Transverse colon (tissue), 3 donors: ENCODE measurements at regions not wholly inside any gene's neighbourhood (a gene's known extent, or its start where the extent isn't known, plus 50 kb on each side); places are given as distances from the start of the nearest gene placed in this dataset.

Source experiments
- POLR2A ChIP-seq: fragments of 450-650 bp; IDR thresholded peaks from one replicate; pipeline ENCODE4 v1.6.1; 2016; ENCODE audit warnings: antibody characterized with exemption, mild to moderate bottlenecking, moderate library complexity
- TF ChIP-seq, protein P1 (sequence below), 5 experiments: fragments of 200-600 bp in 3 of 5; fragments of 450-650 bp in 2 of 5; sonication (generic) in 3 of 5; IDR thresholded peaks; 1 replicate in 2 of 5; 2 replicates in 3 of 5; pipeline ENCODE4 v1.5.1; 2016 to 2017; ENCODE audit warnings: antibody characterized with exemption in 5 of 5, inconsistent platforms in 3 of 5, mild to moderate bottlenecking in 2 of 5, moderate library complexity in 1 of 5

DNA sequence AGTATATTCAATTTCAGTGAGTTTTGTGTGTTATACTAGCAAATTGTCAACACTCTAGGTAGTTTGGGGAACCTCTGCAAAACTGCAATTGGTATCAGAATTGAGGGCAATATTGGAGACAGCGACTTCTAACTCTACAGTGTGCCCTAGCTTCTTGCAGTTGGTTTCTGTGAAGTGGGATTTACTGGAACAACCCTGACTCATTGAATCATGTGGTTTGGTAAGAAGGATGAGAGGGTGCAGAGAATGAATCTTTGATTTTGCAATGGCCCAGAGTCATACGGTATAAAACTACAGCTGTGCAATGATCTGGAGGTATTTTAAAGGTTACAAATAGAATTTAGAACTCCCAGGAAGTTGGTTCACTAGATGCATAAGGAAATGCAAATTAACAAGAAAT lies 129.1 kb upstream of the PPP1R3A start:
- TF ChIP-seq POLR2A, result no peak
- TF ChIP-seq, protein P1, sequence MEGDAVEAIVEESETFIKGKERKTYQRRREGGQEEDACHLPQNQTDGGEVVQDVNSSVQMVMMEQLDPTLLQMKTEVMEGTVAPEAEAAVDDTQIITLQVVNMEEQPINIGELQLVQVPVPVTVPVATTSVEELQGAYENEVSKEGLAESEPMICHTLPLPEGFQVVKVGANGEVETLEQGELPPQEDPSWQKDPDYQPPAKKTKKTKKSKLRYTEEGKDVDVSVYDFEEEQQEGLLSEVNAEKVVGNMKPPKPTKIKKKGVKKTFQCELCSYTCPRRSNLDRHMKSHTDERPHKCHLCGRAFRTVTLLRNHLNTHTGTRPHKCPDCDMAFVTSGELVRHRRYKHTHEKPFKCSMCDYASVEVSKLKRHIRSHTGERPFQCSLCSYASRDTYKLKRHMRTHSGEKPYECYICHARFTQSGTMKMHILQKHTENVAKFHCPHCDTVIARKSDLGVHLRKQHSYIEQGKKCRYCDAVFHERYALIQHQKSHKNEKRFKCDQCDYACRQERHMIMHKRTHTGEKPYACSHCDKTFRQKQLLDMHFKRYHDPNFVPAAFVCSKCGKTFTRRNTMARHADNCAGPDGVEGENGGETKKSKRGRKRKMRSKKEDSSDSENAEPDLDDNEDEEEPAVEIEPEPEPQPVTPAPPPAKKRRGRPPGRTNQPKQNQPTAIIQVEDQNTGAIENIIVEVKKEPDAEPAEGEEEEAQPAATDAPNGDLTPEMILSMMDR (IDR thresholded peaks at IDR 0.05), result no peak
